Neural progenitor cell (in vitro differentiated cells): ENCODE measurements at regions not wholly inside any gene's neighbourhood (a gene's known extent, or its start where the extent isn't known, plus 50 kb on each side); places are given as distances from the start of the nearest gene placed in this dataset.

Source experiments
- DNase-seq: peaks from one replicate; pipeline ENCODE4 v3.0.0-alpha.2; 2016; ENCODE audit warnings: low spot score
- H2AFZ ChIP-seq: fragments of 200-600 bp; sonication (generic); replicated peaks from 2 replicates; pipeline ENCODE4 v1.6.1; 2016; ENCODE audit warnings: antibody characterized with exemption
- H3F3A ChIP-seq: fragments of 200-600 bp; sonication (generic); 2 replicates; pipeline ENCODE4 v1.6.1; 2016; ENCODE audit warnings: antibody characterized with exemption, low read depth
- H3K27ac ChIP-seq: fragments of 200-600 bp; sonication (generic); 2 replicates; pipeline ENCODE4 v1.5.1; 2016; ENCODE audit warnings: mild to moderate bottlenecking
- H3K27me3 ChIP-seq: fragments of 200-600 bp; sonication (generic); 2 replicates; pipeline ENCODE4 v1.6.1; 2016; ENCODE audit warnings: mild to moderate bottlenecking, moderate library complexity
- H3K36me3 ChIP-seq: fragments of 200-600 bp; sonication (generic); 2 replicates; pipeline ENCODE4 v1.5.1; 2016
- H3K4me1 ChIP-seq: fragments of 200-600 bp; sonication (generic); 2 replicates; pipeline ENCODE4 v1.6.1; 2016; ENCODE audit warnings: mixed run types
- H3K4me2 ChIP-seq: fragments of 200-600 bp; sonication (generic); 2 replicates; pipeline ENCODE4 v1.6.1; 2016
- H3K4me3 ChIP-seq: fragments of 200-600 bp; sonication (generic); 2 replicates; pipeline ENCODE4 v1.5.1; 2016
- H3K79me2 ChIP-seq: fragments of 200-600 bp; sonication (generic); 2 replicates; pipeline ENCODE4 v1.6.1; 2016; ENCODE audit warnings: low read depth
- H3K9ac ChIP-seq: fragments of 200-600 bp; sonication (generic); 2 replicates; pipeline ENCODE4 v1.6.1; 2016
- H3K9me3 ChIP-seq: fragments of 200-600 bp; sonication (generic); 2 replicates; pipeline ENCODE4 v1.5.1; 2016; ENCODE audit warnings: low read depth
- H4K20me1 ChIP-seq: fragments of 200-600 bp; sonication (generic); 2 replicates; pipeline ENCODE4 v1.6.1; 2016; ENCODE audit warnings: low read depth
- H3K27ac Mint-ChIP-seq: 3 replicates; pipeline ENCODE4 v1.8.0; 2021; ENCODE audit warnings: mixed read lengths
- H3K27me3 Mint-ChIP-seq: 2 replicates; pipeline ENCODE4 v1.8.0; 2022; ENCODE audit warnings: low read depth, mild to moderate bottlenecking, inconsistent platforms, moderate library complexity, mixed read lengths; ENCODE audit not compliant: insufficient read depth
- H3K36me3 Mint-ChIP-seq: 3 replicates; pipeline ENCODE4 v1.8.0; 2021; ENCODE audit warnings: mixed read lengths
- H3K4me1 Mint-ChIP-seq: 3 replicates; pipeline ENCODE4 v1.8.0; 2021; ENCODE audit warnings: mixed read lengths
- H3K4me3 Mint-ChIP-seq: 3 replicates; pipeline ENCODE4 v1.8.0; 2021; ENCODE audit warnings: mild to moderate bottlenecking, moderate library complexity, mixed read lengths
- H3K9me3 Mint-ChIP-seq: 3 replicates; pipeline ENCODE4 v1.8.0; 2020; ENCODE audit warnings: mixed read lengths
- EZH2 ChIP-seq: fragments of 200-600 bp; sonication (generic); IDR thresholded peaks from 2 replicates; pipeline ENCODE4 v1.6.1; 2017; ENCODE audit warnings: antibody characterized with exemption, mild to moderate bottlenecking, moderate library complexity
- EZH2phosphoT487 ChIP-seq: fragments of 200-600 bp; sonication (generic); IDR thresholded peaks from 2 replicates; pipeline ENCODE4 v1.6.1; 2017; ENCODE audit warnings: antibody characterized with exemption
- TF ChIP-seq, protein P1 (sequence below): fragments of 200-600 bp; sonication (generic); IDR thresholded peaks from 2 replicates; pipeline ENCODE4 v1.5.1; 2017; ENCODE audit warnings: antibody characterized with exemption, mild to moderate bottlenecking

DNA sequence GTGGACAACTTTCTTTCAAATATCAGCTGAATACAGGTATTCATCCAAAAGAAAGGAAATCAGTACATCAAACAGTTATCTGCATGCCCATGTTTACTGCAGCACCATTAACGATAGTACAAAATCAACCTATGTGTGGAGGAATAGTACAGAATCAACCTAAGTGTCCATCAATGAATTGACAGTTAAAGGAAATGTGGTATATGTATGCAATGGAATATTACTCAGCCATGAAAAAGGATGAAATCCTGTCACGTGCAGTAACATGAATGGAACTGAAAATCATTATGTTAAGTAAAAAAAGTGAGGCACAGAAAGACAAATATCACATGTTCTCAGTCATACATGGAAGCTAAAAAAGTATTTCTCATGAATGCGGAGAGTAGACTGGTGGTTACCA lies 132.3 kb downstream of the MED15 start:
- H3K9me3 Mint-ChIP-seq = no peaks in the 10 kb centered on the region
- no peak for DNase-seq
- peaks cover 8% of the 10 kb centered on the region for H3K27me3 Mint-ChIP-seq
- Histone ChIP-seq H3F3A (no peaks in the 10 kb centered on the region), H3K4me3 (no peak overlapping the region), H3K9me3 (no peaks in the 10 kb centered on the region), H3K36me3 (no peaks in the 10 kb centered on the region), H4K20me1 (no peaks in the 10 kb centered on the region), H3K27ac (no peak overlapping the region), H2AFZ (no peak overlapping the region), H3K9ac (no peak overlapping the region), H3K4me2 (no peak overlapping the region), H3K4me1 (no peaks in the 10 kb centered on the region), H3K79me2 (no peaks in the 10 kb centered on the region), H3K27me3 (no peaks in the 10 kb centered on the region)
- no peak overlapping the region for H3K27ac Mint-ChIP-seq
- H3K4me3 Mint-ChIP-seq = no peak overlapping the region
- H3K36me3 Mint-ChIP-seq = no peaks in the 10 kb centered on the region
- no peaks in the 10 kb centered on the region for H3K4me1 Mint-ChIP-seq
- no peak for TF ChIP-seq EZH2
- TF ChIP-seq EZH2phosphoT487 = no peak
- TF ChIP-seq, protein P1, sequence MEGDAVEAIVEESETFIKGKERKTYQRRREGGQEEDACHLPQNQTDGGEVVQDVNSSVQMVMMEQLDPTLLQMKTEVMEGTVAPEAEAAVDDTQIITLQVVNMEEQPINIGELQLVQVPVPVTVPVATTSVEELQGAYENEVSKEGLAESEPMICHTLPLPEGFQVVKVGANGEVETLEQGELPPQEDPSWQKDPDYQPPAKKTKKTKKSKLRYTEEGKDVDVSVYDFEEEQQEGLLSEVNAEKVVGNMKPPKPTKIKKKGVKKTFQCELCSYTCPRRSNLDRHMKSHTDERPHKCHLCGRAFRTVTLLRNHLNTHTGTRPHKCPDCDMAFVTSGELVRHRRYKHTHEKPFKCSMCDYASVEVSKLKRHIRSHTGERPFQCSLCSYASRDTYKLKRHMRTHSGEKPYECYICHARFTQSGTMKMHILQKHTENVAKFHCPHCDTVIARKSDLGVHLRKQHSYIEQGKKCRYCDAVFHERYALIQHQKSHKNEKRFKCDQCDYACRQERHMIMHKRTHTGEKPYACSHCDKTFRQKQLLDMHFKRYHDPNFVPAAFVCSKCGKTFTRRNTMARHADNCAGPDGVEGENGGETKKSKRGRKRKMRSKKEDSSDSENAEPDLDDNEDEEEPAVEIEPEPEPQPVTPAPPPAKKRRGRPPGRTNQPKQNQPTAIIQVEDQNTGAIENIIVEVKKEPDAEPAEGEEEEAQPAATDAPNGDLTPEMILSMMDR = no peak

DNA sequence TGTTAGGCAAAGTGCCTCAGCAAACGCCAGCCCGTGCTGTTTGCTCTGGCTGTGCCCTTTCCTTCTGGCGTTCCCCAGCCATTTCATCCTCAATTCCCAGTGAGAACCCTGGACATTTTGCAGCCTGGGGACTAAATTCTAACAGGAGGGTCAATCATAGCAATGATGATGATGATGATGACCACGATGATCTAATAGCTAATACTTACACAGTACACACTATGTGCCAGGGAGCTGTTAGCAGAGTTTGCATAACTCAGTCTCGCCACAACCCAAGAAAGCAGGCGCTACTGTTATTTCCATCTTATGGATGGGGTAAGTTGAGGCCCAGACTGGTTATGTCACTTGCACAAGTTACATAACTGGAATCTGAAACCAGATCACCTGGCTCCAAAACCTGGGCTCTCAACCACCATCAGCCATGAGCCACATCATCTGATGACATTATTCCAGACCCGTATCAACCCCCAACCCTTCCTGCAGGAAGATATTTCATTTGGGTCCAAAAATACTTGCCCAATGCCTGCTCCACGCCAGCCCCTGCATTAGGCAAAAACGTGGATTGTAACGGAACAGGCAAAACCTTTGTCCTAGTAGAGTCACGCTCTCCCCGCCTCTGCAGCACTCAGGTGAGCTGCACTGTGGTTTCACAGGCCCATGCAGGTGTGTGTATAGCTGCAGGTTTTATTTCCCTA lies 132.6 kb upstream of the SERPIND1 start:
- Histone ChIP-seq H3K4me1 (no peaks in the 10 kb centered on the region), H2AFZ (no peak overlapping the region), H4K20me1 (no peaks in the 10 kb centered on the region), H3K9ac (no peak overlapping the region), H3K4me3 (no peak overlapping the region), H3K4me2 (no peak overlapping the region), H3K27me3 (no peaks in the 10 kb centered on the region), H3K36me3 (no peaks in the 10 kb centered on the region), H3K27ac (no peak overlapping the region), H3K79me2 (no peaks in the 10 kb centered on the region), H3F3A (no peaks in the 10 kb centered on the region), H3K9me3 (no peaks in the 10 kb centered on the region)
- TF ChIP-seq, protein P1 = no peak
- TF ChIP-seq EZH2 (no peak), EZH2phosphoT487 (no peak)
- no peaks in the 10 kb centered on the region for H3K4me1 Mint-ChIP-seq
- H3K27me3 Mint-ChIP-seq = peaks cover 8% of the 10 kb centered on the region
- no peak overlapping the region for H3K4me3 Mint-ChIP-seq
- no peaks in the 10 kb centered on the region for H3K36me3 Mint-ChIP-seq
- DNase-seq = no peak
- H3K27ac Mint-ChIP-seq = no peak overlapping the region
- H3K9me3 Mint-ChIP-seq = no peaks in the 10 kb centered on the region

DNA sequence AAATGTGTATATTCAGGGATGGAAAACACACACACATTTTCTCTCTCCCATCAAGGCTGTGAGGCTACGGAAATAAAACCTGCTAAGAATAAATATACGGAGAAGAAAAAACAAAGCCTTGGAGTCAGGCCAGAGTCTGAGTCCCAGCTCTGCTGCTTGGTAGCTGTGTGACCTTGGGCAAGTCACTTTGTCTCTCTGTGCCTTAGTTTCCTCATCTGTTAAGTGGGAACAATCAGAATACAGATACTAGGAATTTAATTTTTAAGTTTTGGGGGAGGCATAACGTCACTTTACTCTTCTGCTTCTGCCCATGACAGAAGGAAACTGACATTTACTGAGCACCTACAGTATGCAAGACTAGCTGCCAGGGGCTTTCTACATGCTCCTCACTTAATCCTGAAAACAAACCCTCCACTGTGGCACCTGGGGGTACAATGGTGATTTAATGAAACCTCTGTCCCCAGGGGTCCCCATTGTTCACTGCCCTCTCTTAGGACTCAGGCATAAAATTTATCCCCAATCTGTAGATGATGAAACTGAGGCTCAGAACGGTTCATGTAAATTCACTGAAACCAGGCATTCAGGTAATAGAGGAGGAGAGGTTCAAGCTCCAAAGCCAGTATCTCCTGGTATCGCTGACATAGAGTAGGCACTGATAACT lies 131.9 kb upstream of the SERPIND1 start:
- no peak overlapping the region for H3K27ac Mint-ChIP-seq
- H3K4me1 Mint-ChIP-seq = no peaks in the 10 kb centered on the region
- no peaks in the 10 kb centered on the region for H3K9me3 Mint-ChIP-seq
- H3K4me1 ChIP-seq = no peaks in the 10 kb centered on the region
- H3K27me3 ChIP-seq = no peaks in the 10 kb centered on the region
- no peaks in the 10 kb centered on the region for H3K36me3 ChIP-seq
- no peak overlapping the region for H3K4me3 Mint-ChIP-seq
- no peak for DNase-seq
- peak overlapping the region; percentile 4 for H2AFZ ChIP-seq
- no peak for TF ChIP-seq EZH2
- no peak for TF ChIP-seq EZH2phosphoT487
- TF ChIP-seq, protein P1 = no peak
- no peaks in the 10 kb centered on the region for H4K20me1 ChIP-seq
- H3K27ac ChIP-seq = no peak overlapping the region
- H3F3A ChIP-seq = no peaks in the 10 kb centered on the region
- no peaks in the 10 kb centered on the region for H3K9me3 ChIP-seq
- no peak overlapping the region for H3K4me2 ChIP-seq
- H3K9ac ChIP-seq = no peak overlapping the region
- no peaks in the 10 kb centered on the region for H3K79me2 ChIP-seq
- H3K36me3 Mint-ChIP-seq = no peaks in the 10 kb centered on the region
- peaks cover 8% of the 10 kb centered on the region for H3K27me3 Mint-ChIP-seq
- H3K4me3 ChIP-seq = no peak overlapping the region
